Vagina (tissue), 2 donors: ENCODE measurements at regions not wholly inside any gene's neighbourhood (a gene's known extent, or its start where the extent isn't known, plus 50 kb on each side); places are given as distances from the start of the nearest gene placed in this dataset.

Experiments
- POLR2AphosphoS5 ChIP-seq, 2 donors: sonication (generic); formaldehyde crosslinking; IDR thresholded peaks; one replicate each; pipeline ENCODE4 v1.9.0; 2017; ENCODE audit warnings: antibody characterized with exemption in 2 of 2, mild to moderate bottlenecking in 2 of 2, low read depth in 1 of 2; ENCODE audit not compliant: insufficient read depth in 1 of 2
- TF ChIP-seq, protein P1 (sequence below), 3 experiments: fragments of 450-650 bp in 2 of 3; fragments of 200-600 bp in 1 of 3; sonication (generic) in 1 of 3; IDR thresholded peaks; one replicate each; pipeline ENCODE4 v1.5.1; 2017 to 2019; ENCODE audit warnings: antibody characterized with exemption in 3 of 3, mild to moderate bottlenecking in 2 of 3, moderate library complexity in 2 of 3

GRCh38 chr5:104763216-104763615, 1200.6 kb upstream of the NUDT12 start:
- TF ChIP-seq, protein P1, sequence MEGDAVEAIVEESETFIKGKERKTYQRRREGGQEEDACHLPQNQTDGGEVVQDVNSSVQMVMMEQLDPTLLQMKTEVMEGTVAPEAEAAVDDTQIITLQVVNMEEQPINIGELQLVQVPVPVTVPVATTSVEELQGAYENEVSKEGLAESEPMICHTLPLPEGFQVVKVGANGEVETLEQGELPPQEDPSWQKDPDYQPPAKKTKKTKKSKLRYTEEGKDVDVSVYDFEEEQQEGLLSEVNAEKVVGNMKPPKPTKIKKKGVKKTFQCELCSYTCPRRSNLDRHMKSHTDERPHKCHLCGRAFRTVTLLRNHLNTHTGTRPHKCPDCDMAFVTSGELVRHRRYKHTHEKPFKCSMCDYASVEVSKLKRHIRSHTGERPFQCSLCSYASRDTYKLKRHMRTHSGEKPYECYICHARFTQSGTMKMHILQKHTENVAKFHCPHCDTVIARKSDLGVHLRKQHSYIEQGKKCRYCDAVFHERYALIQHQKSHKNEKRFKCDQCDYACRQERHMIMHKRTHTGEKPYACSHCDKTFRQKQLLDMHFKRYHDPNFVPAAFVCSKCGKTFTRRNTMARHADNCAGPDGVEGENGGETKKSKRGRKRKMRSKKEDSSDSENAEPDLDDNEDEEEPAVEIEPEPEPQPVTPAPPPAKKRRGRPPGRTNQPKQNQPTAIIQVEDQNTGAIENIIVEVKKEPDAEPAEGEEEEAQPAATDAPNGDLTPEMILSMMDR (IDR thresholded peaks at IDR 0.05), result no peak
- no peak for TF ChIP-seq POLR2AphosphoS5 (IDR thresholded peaks at IDR 0.05; ENCODE audit: insufficient read depth in 1 of 2, low read depth in 1 of 2)
